SK-N-MC (cell line): ENCODE measurements at regions not wholly inside any gene's neighbourhood (a gene's known extent, or its start where the extent isn't known, plus 50 kb on each side); places are given as distances from the start of the nearest gene placed in this dataset.
"Not testable (repeated sequence)": the region's sequence is repeated elsewhere in the genome, so short reads cannot be mapped to it uniquely, and the experiment has no call there.

Experiments
- EZH2 ChIP-seq: fragments of 200-600 bp; sonication (generic); IDR thresholded peaks from one replicate; pipeline ENCODE4 v1.6.1; 2017; ENCODE audit warnings: antibody characterized with exemption
- POLR2AphosphoS5 ChIP-seq: IDR thresholded peaks from 2 replicates; pipeline ENCODE4 v1.6.1; 2012; ENCODE audit warnings: mild to moderate bottlenecking, low read depth, low read length, borderline replicate concordance

- TF ChIP-seq POLR2AphosphoS5, EZH2: not testable (repeated sequence)
Measured at GRCh38 chr11:129712486-129713240, 103.0 kb upstream of the TMEM45B start.
